IgD-negative memory B cell (primary cell): ENCODE measurements at regions not wholly inside any gene's neighbourhood (a gene's known extent, or its start where the extent isn't known, plus 50 kb on each side); places are given as distances from the start of the nearest gene placed in this dataset.
"Not testable (repeated sequence)": the region's sequence is repeated elsewhere in the genome, so short reads cannot be mapped to it uniquely, and the experiment has no call there.

Source experiments
- H3K27ac Mint-ChIP-seq, 3 donors: one replicate each; pipeline ENCODE4 v1.8.0; 2020 to 2022; ENCODE audit warnings: mild to moderate bottlenecking in 3 of 3, mixed read lengths in 3 of 3, moderate library complexity in 1 of 3
- H3K27me3 Mint-ChIP-seq: one replicate; pipeline ENCODE4 v1.8.0; 2021; ENCODE audit warnings: mixed read lengths
- H3K36me3 Mint-ChIP-seq: one replicate; pipeline ENCODE4 v1.8.0; 2020; ENCODE audit warnings: mild to moderate bottlenecking, mixed read lengths
- H3K4me1 Mint-ChIP-seq, 3 donors: one replicate each; pipeline ENCODE4 v1.8.0; 2020 to 2022; ENCODE audit warnings: mixed read lengths in 3 of 3, mild to moderate bottlenecking in 1 of 3
- H3K4me3 Mint-ChIP-seq, 4 donors: one replicate each; pipeline ENCODE4 v1.8.0; 2020 to 2022; ENCODE audit warnings: mild to moderate bottlenecking in 4 of 4, mixed read lengths in 4 of 4, moderate library complexity in 3 of 4
- H3K9me3 Mint-ChIP-seq, 3 donors: one replicate each; pipeline ENCODE4 v1.8.0; 2020 to 2021; ENCODE audit warnings: mixed read lengths in 3 of 3, mild to moderate bottlenecking in 1 of 3

GRCh38 chr3:165518346-165518745, 318.9 kb downstream of the BCHE start:
- Mint-ChIP-seq H3K27ac (no peak overlapping the region), H3K4me1 (no peaks in the 10 kb centered on the region), H3K4me3 (no peak overlapping the region), H3K9me3 (peaks cover 0 to 8% (median 2%) of the 10 kb centered on the region in 3 donors), H3K36me3 (no peaks in the 10 kb centered on the region), H3K27me3 (no peaks in the 10 kb centered on the region)

- H3K27me3 Mint-ChIP-seq = no peaks in the 10 kb centered on the region
- no peak overlapping the region for H3K27ac Mint-ChIP-seq
- no peaks in the 10 kb centered on the region for H3K36me3 Mint-ChIP-seq
- no peak overlapping the region for H3K4me3 Mint-ChIP-seq
- H3K4me1 Mint-ChIP-seq = no peaks in the 10 kb centered on the region
- H3K9me3 Mint-ChIP-seq = peaks cover 0 to 2% (median 2%) of the 10 kb centered on the region in 3 donors
Observed at GRCh38 chr3:165513715-165514701, 317.8 kb upstream of the SLITRK3 start.

GRCh38 chr3:165507576-165507975, 311.4 kb upstream of the SLITRK3 start:
- no peaks in the 10 kb centered on the region for H3K27me3 Mint-ChIP-seq
- peaks cover 0 to 2% (median 1%) of the 10 kb centered on the region in 3 donors for H3K9me3 Mint-ChIP-seq
- H3K4me1 Mint-ChIP-seq = no peaks in the 10 kb centered on the region
- no peak overlapping the region for H3K27ac Mint-ChIP-seq
- no peak overlapping the region for H3K4me3 Mint-ChIP-seq
- peaks cover 1% of the 10 kb centered on the region for H3K36me3 Mint-ChIP-seq

- peaks cover 0 to 2% (median 1%) of the 10 kb centered on the region in 3 donors for H3K9me3 Mint-ChIP-seq
- no peaks in the 10 kb centered on the region for H3K4me1 Mint-ChIP-seq
- peaks cover 1% of the 10 kb centered on the region for H3K36me3 Mint-ChIP-seq
- H3K4me3 Mint-ChIP-seq = no peak overlapping the region
- H3K27me3 Mint-ChIP-seq = no peaks in the 10 kb centered on the region
- H3K27ac Mint-ChIP-seq = no peak overlapping the region
Observed at GRCh38 chr3:165507060-165507459, 310.9 kb upstream of the SLITRK3 start.

GRCh38 chr3:165505657-165506056, 309.5 kb upstream of the SLITRK3 start:
- H3K27ac Mint-ChIP-seq = no peak overlapping the region
- no peaks in the 10 kb centered on the region for H3K4me1 Mint-ChIP-seq
- no peaks in the 10 kb centered on the region for H3K27me3 Mint-ChIP-seq
- H3K4me3 Mint-ChIP-seq = no peak overlapping the region
- H3K9me3 Mint-ChIP-seq = peaks cover 0 to 2% (median 1%) of the 10 kb centered on the region in 3 donors
- H3K36me3 Mint-ChIP-seq = peaks cover 1% of the 10 kb centered on the region

GRCh38 chr3:165504554-165504953, 308.4 kb upstream of the SLITRK3 start:
- Mint-ChIP-seq H3K4me1 (no peaks in the 10 kb centered on the region), H3K27ac (no peak overlapping the region), H3K4me3 (no peak overlapping the region), H3K9me3 (peaks cover 0 to 3% (median 1%) of the 10 kb centered on the region in 3 donors), H3K36me3 (peaks cover 1% of the 10 kb centered on the region), H3K27me3 (no peaks in the 10 kb centered on the region)

- Mint-ChIP-seq H3K4me1 (no peaks in the 10 kb centered on the region), H3K9me3 (peaks cover 0 to 3% (median 1%) of the 10 kb centered on the region in 3 donors), H3K36me3 (peaks cover 1% of the 10 kb centered on the region), H3K4me3 (no peak overlapping the region), H3K27ac (no peak overlapping the region), H3K27me3 (no peaks in the 10 kb centered on the region)
Observed at GRCh38 chr3:165503825-165504224, 307.6 kb upstream of the SLITRK3 start.

GRCh38 chr3:165503346-165503745, 307.2 kb upstream of the SLITRK3 start:
- H3K27me3 Mint-ChIP-seq = no peaks in the 10 kb centered on the region
- H3K9me3 Mint-ChIP-seq = peaks cover 0 to 3% (median 0%) of the 10 kb centered on the region in 3 donors
- H3K4me1 Mint-ChIP-seq = no peaks in the 10 kb centered on the region
- H3K4me3 Mint-ChIP-seq = no peak overlapping the region
- H3K27ac Mint-ChIP-seq = no peak overlapping the region
- H3K36me3 Mint-ChIP-seq = peaks cover 1% of the 10 kb centered on the region

- Mint-ChIP-seq H3K4me3 (no peak overlapping the region), H3K36me3 (peaks cover 1% of the 10 kb centered on the region), H3K9me3 (peaks cover 0 to 3% (median 0%) of the 10 kb centered on the region in 3 donors), H3K27ac (no peak overlapping the region), H3K27me3 (no peaks in the 10 kb centered on the region), H3K4me1 (no peaks in the 10 kb centered on the region)
Observed at GRCh38 chr3:165502707-165503106, 306.5 kb upstream of the SLITRK3 start.

GRCh38 chr3:165498742-165499141, 302.6 kb upstream of the SLITRK3 start:
- not testable (repeated sequence) for H3K36me3 Mint-ChIP-seq, H3K4me3 Mint-ChIP-seq, H3K27ac Mint-ChIP-seq, H3K9me3 Mint-ChIP-seq, H3K4me1 Mint-ChIP-seq, H3K27me3 Mint-ChIP-seq

GRCh38 chr3:165491487-165491886, 295.3 kb upstream of the SLITRK3 start:
- Mint-ChIP-seq H3K9me3 (peaks cover 0 to 12% (median 7%) of the 10 kb centered on the region in 3 donors), H3K27me3 (no peaks in the 10 kb centered on the region), H3K27ac (no peak overlapping the region), H3K4me1 (no peaks in the 10 kb centered on the region), H3K36me3 (no peaks in the 10 kb centered on the region), H3K4me3 (no peak overlapping the region)

GRCh38 chr3:165476399-165477060, 280.3 kb upstream of the SLITRK3 start:
- Mint-ChIP-seq H3K4me3 (no peak overlapping the region), H3K27me3 (no peaks in the 10 kb centered on the region), H3K9me3 (peaks cover 0 to 2% (median 1%) of the 10 kb centered on the region in 3 donors), H3K27ac (no peak overlapping the region), H3K4me1 (no peaks in the 10 kb centered on the region), H3K36me3 (no peaks in the 10 kb centered on the region)

GRCh38 chr3:165466856-165467255, 270.7 kb upstream of the SLITRK3 start:
- Mint-ChIP-seq H3K4me1 (no peaks in the 10 kb centered on the region), H3K9me3 (peaks cover 3 to 14% (median 3%) of the 10 kb centered on the region in 3 donors), H3K27me3 (no peaks in the 10 kb centered on the region), H3K27ac (no peak overlapping the region), H3K36me3 (peaks cover 3% of the 10 kb centered on the region), H3K4me3 (no peak overlapping the region)

- H3K27ac Mint-ChIP-seq = no peak overlapping the region
- no peaks in the 10 kb centered on the region for H3K4me1 Mint-ChIP-seq
- no peaks in the 10 kb centered on the region for H3K36me3 Mint-ChIP-seq
- peaks cover 2 to 7% (median 2%) of the 10 kb centered on the region in 3 donors for H3K9me3 Mint-ChIP-seq
- H3K27me3 Mint-ChIP-seq = no peaks in the 10 kb centered on the region
- H3K4me3 Mint-ChIP-seq = no peak overlapping the region
Observed at GRCh38 chr3:165464736-165465135, 268.6 kb upstream of the SLITRK3 start.

- no peak overlapping the region for H3K4me3 Mint-ChIP-seq
- peaks cover 2 to 7% (median 3%) of the 10 kb centered on the region in 3 donors for H3K9me3 Mint-ChIP-seq
- no peaks in the 10 kb centered on the region for H3K4me1 Mint-ChIP-seq
- no peaks in the 10 kb centered on the region for H3K36me3 Mint-ChIP-seq
- H3K27ac Mint-ChIP-seq = no peak overlapping the region
- H3K27me3 Mint-ChIP-seq = no peaks in the 10 kb centered on the region
Observed at GRCh38 chr3:165463531-165463930, 267.3 kb upstream of the SLITRK3 start.
